Epithelial cell of proximal tubule (primary cell): ENCODE measurements at regions not wholly inside any gene's neighbourhood (a gene's known extent, or its start where the extent isn't known, plus 50 kb on each side); places are given as distances from the start of the nearest gene placed in this dataset.
"Not testable (repeated sequence)": the region's sequence is repeated elsewhere in the genome, so short reads cannot be mapped to it uniquely, and the experiment has no call there.

ENCODE experiments used
- DNase-seq: peaks from one replicate; pipeline ENCODE4 v3.0.0-alpha.2; 2011; ENCODE audit warnings: low read depth
- H3K4me3 ChIP-seq: 2 replicates; pipeline ENCODE4 v1.5.1; 2011; ENCODE audit warnings: low read depth, mild to moderate bottlenecking, low read length
- CTCF ChIP-seq: conservative IDR thresholded peaks from 2 replicates; pipeline ENCODE4 v1.5.1; 2012; ENCODE audit warnings: low read depth, mild to moderate bottlenecking, low read length

DNA sequence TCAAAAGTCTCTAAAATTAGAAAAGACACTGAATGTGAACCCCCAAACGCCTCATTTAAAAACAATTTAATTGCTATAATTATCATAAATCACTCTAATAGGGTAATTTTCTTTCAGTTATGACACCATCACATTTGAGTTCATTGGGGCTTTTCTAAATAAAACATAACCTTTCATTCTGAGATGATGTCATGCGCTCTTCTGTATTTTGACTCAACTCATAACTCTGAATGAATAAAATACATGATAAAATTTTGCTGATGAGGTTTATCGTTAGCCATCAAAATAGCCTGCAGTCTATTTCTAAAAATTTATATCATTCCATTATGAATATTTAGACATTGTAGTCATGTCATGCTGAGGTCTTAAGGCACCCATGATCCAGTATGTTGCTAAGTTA is 1099.7 kb downstream of the SUCLG1 start:
- no peak overlapping the region for H3K4me3 ChIP-seq
- no peak for DNase-seq
- TF ChIP-seq CTCF: no peak

DNA sequence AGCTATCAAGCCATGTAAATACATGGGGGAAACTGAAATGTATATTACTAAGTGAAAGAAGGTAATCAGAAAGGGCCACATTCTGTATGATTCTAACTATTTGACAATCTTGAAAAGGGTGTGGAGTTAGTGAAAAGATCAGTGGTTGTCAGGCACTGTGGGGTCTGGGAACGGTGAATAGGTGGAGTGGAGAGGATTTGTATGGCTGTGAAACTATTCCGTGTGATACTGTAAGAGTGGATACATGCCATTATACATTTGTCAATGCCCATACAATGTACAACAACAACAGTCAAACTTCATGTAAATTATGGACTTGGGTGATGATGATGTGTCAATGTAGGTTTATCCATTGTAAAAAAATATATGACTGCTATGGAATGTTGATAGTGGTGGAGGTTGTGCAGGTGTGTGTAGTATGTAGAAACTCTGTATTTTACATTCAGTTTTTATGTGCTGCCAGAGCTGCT is 1116.2 kb downstream of the SUCLG1 start:
- no peak for DNase-seq
- TF ChIP-seq CTCF: no peak
- H3K4me3 ChIP-seq: no peak overlapping the region

DNA sequence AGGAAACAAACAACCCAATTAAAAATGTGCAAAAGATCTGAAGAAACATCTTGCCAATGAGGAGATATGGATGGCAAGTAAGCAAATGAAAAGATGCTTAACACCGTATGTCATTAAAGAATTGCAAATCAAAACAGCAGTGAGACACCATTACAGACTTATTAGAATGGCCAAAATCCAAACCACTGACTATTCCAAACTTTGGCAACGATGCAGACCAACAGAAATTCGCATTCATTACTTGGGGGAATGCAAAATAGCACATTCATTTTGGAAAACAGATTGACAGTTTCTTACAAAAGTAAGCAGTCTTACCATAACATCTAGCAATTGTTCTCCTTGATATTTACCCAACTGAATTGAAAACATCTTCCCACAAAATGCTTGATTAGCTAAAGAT is 1118.7 kb downstream of the SUCLG1 start:
- TF ChIP-seq CTCF: no peak
- no peak overlapping the region for H3K4me3 ChIP-seq
- no peak for DNase-seq

DNA sequence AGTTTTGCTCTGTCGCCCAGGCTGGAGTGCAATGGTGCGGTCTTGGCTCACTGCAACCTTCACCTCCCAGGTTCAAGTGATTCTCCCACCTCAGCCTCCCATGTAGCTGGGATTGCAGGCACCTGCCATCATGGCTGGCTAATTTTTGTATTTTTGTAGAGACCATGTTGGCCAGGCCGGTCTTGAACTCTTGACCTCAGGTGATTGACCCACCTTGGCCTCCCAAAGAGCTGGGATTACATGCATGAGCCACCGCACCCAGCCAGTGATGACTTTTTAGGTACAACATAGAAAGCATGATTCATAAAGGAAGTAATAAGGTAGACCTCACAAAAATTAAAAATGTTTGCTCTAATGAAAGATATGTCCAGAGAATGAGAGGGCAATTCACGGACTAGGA is 1119.1 kb downstream of the SUCLG1 start:
- H3K4me3 ChIP-seq, DNase-seq: not testable (repeated sequence)

- H3K4me3 ChIP-seq: no peak overlapping the region
- no peak for TF ChIP-seq CTCF
- no peak for DNase-seq
Observed at GRCh38 chr2:83331810-83332209, 1127.3 kb downstream of the SUCLG1 start.

DNA sequence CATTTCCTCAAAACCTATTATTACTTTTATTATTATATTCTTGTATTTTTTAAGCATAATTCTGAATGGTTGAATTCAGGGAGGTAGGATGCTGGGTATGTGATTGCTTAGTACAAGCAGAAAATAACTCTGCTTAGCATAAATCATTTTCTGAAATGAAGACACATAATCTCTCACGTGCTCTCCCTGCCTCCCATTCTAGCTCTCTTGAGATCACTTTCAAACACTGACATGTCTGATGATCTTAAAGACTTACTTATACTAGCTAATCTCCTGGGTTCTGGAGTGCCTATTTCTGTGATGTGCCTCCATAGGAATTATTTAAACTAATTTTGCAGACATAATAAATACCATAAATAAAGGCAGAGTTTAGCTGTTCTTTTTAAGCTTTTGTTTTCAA is 1136.0 kb downstream of the SUCLG1 start:
- no peak overlapping the region for H3K4me3 ChIP-seq
- DNase-seq: no peak

DNA sequence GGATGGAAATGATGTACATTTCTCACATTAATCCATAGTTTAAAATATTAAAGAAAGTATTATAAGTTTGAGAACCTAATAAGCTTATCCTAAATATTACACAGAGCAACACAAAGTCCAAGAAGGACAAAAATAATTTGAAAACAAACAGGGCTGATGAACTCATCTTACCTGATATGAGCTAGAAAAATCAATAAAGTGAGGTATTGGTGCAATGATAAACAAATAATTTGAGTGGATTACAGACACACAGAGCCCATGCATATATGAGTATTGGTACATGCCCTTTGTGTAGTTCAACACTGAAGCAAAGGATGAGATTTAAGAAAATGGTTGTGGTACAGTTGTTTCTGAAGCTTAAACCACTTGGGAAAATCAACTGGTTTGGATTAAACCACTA is 1139.0 kb downstream of the SUCLG1 start:
- no peak for TF ChIP-seq CTCF
- no peak for DNase-seq
- H3K4me3 ChIP-seq: no peak overlapping the region

More for the DNA sequence above, 1136.0 kb downstream of the SUCLG1 start:
- TF ChIP-seq CTCF: no peak
